ENCODE measurements at regions not wholly inside any gene's neighbourhood (a gene's known extent, or its start where the extent isn't known, plus 50 kb on each side); places are given as distances from the start of the nearest gene placed in this dataset.

DNA sequence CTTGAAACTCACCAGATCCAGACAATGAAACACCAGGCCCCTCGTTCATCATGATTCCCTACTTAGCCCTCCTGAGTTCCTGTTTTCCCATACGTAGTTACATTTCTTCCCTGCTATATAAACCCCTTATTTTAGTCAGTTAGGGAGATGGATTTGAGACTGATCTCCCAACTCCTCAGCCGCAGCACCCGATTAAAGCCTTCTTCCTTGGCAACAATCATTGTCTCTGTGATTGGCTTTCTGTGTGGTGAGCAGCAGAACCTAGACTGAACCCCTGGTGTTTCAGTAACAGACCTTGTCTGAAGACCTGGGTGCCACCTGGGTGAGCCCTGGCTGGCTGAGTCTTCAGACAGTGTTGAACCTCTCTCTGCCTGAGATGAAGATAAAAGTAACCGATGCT is 118.0 kb downstream of the OAT start:
- POLR2A ChIA-PET, result no interaction called here
- no peak for DNase-seq (ENCODE audit: extremely low spot score)
- CTCF ChIA-PET, result interaction anchor here (1.4 kb wide), 1 partner anchor 306 kb away, joined by 5 read pairs; no protein-coding TSS in a partner anchor
- TF ChIP-seq, protein P1, sequence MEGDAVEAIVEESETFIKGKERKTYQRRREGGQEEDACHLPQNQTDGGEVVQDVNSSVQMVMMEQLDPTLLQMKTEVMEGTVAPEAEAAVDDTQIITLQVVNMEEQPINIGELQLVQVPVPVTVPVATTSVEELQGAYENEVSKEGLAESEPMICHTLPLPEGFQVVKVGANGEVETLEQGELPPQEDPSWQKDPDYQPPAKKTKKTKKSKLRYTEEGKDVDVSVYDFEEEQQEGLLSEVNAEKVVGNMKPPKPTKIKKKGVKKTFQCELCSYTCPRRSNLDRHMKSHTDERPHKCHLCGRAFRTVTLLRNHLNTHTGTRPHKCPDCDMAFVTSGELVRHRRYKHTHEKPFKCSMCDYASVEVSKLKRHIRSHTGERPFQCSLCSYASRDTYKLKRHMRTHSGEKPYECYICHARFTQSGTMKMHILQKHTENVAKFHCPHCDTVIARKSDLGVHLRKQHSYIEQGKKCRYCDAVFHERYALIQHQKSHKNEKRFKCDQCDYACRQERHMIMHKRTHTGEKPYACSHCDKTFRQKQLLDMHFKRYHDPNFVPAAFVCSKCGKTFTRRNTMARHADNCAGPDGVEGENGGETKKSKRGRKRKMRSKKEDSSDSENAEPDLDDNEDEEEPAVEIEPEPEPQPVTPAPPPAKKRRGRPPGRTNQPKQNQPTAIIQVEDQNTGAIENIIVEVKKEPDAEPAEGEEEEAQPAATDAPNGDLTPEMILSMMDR (IDR thresholded peaks at IDR 0.05; ENCODE audit: control extremely low read depth, extremely low read depth, low read depth, missing control alignments), result no peak

- DNase-seq (ENCODE audit: extremely low spot score), result no peak
- CTCF ChIA-PET, result no interaction called here
- POLR2A ChIA-PET, result no interaction called here
- TF ChIP-seq, protein P1 (IDR thresholded peaks at IDR 0.05; ENCODE audit: control extremely low read depth, extremely low read depth, low read depth, missing control alignments), result no peak
Measured at GRCh38 chr10:124300224-124300623, 118.5 kb downstream of the OAT start.

- CTCF ChIA-PET, result no interaction called here
- no peak for DNase-seq (ENCODE audit: extremely low spot score)
- TF ChIP-seq, protein P1 (IDR thresholded peaks at IDR 0.05; ENCODE audit: control extremely low read depth, extremely low read depth, low read depth, missing control alignments), result no peak
- POLR2A ChIA-PET, result no interaction called here
Measured at GRCh38 chr10:124299696-124300095, 119.0 kb downstream of the OAT start.

DNA sequence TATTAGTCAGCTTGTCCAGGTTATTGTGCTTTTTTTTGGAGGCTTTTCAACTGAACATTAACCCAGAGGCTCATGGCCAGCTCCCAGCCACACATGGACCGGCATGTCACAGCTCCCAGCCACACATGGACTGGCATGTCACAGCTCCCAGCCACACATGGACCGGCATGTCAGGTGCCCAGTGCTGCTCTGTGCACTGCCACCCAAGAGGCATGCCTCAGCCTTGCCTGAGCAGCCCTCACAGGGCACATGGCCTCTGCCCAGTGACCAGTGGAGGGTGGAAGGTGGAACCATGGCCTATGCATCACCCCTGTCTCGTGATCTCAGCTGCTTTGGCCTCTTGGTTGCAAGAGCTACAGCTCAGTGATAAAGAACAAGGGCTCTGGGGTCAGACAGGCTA is 119.8 kb downstream of the OAT start:
- ChIA-PET POLR2A (no interaction called here), CTCF (interaction anchor here (0.9 kb wide), 1 partner anchor 13 kb away, joined by 4 read pairs; no protein-coding TSS in a partner anchor)
- no peak for DNase-seq (ENCODE audit: extremely low spot score)
- TF ChIP-seq, protein P1 (IDR thresholded peaks at IDR 0.05; ENCODE audit: control extremely low read depth, extremely low read depth, low read depth, missing control alignments), result no peak

- CTCF ChIA-PET, result interaction anchor here (1.4 to 1.9 kb wide), 2 partner anchors 11 to 302 kb away, joined by 4 to 5 read pairs; no protein-coding TSS in a partner anchor
- POLR2A ChIA-PET, result no interaction called here
- no peak for DNase-seq (ENCODE audit: extremely low spot score)
- TF ChIP-seq, protein P1 (IDR thresholded peaks at IDR 0.05; ENCODE audit: control extremely low read depth, extremely low read depth, low read depth, missing control alignments), result no peak
Measured at GRCh38 chr10:124296813-124297788, 121.6 kb downstream of the OAT start.

- no peak for DNase-seq (ENCODE audit: extremely low spot score)
- CTCF ChIA-PET, result interaction anchor here (1.4 to 1.9 kb wide), 2 partner anchors 12 to 301 kb away, joined by 4 to 5 read pairs; no protein-coding TSS in a partner anchor
- POLR2A ChIA-PET, result no interaction called here
- TF ChIP-seq, protein P1 (IDR thresholded peaks at IDR 0.05; ENCODE audit: control extremely low read depth, extremely low read depth, low read depth, missing control alignments), result no peak
Measured at GRCh38 chr10:124296121-124296812, 122.5 kb downstream of the OAT start.

Data from GM10248 (cell line).